CMK (cell line): ENCODE measurements at regions not wholly inside any gene's neighbourhood (a gene's known extent, or its start where the extent isn't known, plus 50 kb on each side); places are given as distances from the start of the nearest gene placed in this dataset.
"Not testable (repeated sequence)": the region's sequence is repeated elsewhere in the genome, so short reads cannot be mapped to it uniquely, and the experiment has no call there.

Experiments
- DNase-seq: peaks from one replicate; pipeline ENCODE4 v3.0.0-alpha.2; 2010; ENCODE audit warnings: low read depth

- DNase-seq: no peak
These were observed 446.3 kb downstream of the PREX1 start for GRCh38 chr20:48381353-48382120.

- no peak for DNase-seq
These were observed 447.1 kb downstream of the PREX1 start for GRCh38 chr20:48380661-48381060.

- no peak for DNase-seq
These were observed 448.7 kb downstream of the PREX1 start for GRCh38 chr20:48378976-48379675.

GRCh38 chr20:48377940-48378339 lies 449.9 kb downstream of the PREX1 start:
- DNase-seq: no peak

DNA sequence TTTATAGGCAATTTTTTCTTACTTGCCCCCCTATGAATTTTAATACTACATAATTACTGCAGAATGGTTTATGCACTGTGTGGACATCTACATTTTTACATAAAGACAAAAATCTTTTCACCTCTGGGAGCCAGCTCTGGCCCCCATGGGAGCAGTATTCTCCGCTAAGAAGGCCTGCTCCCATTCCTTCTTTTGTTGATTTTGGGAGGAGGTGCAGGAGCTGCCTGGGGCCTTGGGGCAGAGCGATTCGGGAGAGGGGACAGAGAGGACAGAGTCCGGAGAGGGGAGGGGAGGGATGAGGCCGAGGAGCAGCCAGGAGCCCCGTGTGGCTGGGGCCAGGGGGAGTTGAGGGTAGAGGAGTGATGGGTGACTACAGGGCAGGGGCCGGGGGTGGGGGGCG lies 452.0 kb downstream of the PREX1 start:
- DNase-seq: no peak

- DNase-seq: no peak
These were observed 452.7 kb downstream of the PREX1 start for GRCh38 chr20:48374991-48375595.

- not testable (repeated sequence) for DNase-seq
These were observed 453.5 kb downstream of the PREX1 start for GRCh38 chr20:48374031-48374907.

- DNase-seq: no peak
These were observed 454.3 kb downstream of the PREX1 start for GRCh38 chr20:48373555-48373934.

DNA sequence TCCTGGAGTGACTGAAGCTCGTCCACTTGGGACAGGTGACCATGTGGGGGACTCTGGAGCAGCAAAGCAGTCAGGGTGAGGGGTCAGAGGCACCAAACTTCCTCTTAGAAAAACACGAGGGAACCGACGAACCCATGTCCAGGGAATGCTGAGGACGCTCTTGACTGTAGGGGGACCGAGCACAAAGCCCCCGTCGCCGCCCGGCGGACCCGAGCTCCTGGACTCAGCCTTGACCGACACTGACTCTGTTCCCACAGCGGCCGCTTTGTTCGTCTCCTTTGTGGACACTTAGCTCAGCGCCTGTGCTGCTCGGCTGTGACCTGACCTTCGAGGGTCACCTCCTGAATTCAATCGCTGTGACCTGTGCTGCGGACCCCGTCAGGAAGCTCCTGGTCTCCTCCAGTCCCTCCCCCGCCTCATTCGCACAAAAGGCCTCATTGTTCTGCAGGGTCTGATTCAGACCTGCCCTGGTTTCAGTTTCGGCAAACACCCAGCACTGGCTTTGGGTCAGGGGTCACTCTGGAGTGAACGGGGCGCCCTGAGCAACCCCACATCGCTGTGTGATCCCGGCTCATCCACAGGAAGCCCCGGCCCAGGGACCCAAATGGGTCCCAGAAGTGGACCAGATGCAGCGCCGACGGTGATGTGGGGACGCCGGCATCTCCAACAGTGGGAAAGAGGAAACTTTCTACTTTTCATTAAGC lies 454.8 kb downstream of the PREX1 start:
- not testable (repeated sequence) for DNase-seq

DNA sequence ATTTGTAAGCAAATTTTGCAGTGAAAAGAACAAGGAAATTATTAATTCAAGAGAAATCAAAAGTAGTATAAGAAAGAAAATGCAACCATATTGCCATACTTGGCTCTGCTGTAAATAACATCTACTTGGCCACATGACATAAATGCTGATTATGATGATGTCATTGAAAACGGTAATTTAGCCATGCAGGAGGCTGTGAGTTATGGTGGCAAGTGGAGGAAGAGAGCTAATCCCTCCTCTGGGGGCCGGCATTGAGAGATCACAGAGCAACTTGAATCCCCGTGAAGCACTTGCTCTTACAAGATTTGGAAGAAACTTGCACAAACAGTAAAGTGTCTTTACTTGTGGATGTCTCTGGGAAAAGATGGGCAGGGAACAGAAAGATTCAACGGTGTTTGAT lies 456.6 kb downstream of the PREX1 start:
- DNase-seq: no peak

DNA sequence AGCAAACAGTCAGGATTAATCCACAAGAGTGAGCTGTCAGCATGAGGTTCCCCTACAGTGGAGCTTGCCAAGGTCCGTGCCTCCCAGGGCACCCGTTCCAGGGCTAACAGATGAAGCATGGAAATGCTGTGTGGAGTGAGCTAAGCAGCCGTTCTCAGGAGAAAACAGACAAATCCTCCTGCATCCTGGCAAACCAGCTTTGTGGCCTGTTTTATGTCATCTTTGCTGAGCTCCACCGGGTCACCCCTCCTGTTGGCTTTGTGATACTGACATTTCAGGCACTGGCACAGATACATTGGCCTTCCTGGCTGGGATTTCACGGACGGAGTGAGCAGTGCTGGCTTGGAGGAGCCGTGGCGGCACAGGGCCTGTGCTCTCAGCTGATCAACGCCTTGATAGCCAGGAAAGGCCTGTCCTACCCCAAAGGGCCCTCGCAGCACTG lies 459.2 kb downstream of the PREX1 start:
- DNase-seq: not testable (repeated sequence)

- not testable (repeated sequence) for DNase-seq
These were observed 460.0 kb downstream of the PREX1 start for GRCh38 chr20:48367541-48368358.

GRCh38 chr20:48366230-48366629 lies 461.6 kb downstream of the PREX1 start:
- no peak for DNase-seq

- DNase-seq: no peak
These were observed 462.9 kb downstream of the PREX1 start for GRCh38 chr20:48364688-48365421.

DNA sequence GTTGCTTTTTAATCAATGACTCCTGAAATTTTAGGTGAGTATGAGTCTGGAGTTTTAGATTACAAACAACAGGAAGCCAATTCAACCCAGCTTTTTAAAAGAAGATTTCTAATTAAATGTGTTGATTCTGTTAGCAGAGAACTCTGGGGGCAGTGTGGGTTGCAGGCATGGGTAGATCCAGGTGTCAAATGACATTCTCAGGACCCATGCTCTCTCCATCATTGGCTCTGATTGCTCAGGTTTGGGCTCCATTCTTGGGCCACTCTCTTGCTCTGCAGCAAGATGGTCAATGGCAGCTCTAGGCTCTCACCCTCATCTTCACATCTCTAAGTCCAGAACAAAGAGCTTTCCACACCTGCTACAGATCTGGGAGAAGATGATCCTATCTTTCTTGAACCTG lies 463.7 kb downstream of the PREX1 start:
- no peak for DNase-seq

GRCh38 chr20:48360342-48360975 lies 467.3 kb downstream of the PREX1 start:
- DNase-seq: no peak

DNA sequence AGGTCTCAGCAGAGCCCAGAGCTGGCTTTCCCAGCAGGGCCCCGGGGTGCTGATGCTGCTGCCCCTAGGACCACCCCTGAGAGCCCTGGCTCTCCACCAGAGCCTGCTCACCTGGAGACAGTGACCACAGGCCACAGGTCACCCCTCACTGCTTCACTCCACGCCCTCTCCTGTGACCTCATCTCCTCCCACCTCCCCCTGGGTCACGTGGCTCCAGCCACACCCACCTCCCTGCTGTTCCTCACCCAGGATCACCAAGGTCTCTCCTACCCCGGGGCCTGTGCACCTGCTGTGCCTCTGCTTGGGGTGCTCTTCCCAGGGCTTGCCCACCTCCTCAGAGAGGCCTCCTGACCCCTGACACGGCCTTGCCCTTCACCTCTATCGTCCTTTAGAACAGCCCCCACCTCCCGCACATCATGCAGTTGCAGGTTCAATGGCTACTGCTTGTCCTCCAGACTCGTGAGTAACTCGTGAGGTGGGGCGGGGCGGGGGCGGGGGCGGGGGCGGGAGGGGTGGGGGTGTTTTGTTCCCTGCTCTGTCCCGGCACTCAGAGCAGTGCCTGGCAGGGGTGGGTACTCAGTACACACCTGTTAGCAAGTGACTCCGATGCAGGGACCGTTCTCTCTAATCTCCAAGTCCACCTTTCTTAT lies 468.0 kb downstream of the PREX1 start:
- no peak for DNase-seq

GRCh38 chr20:48359055-48359390 lies 468.8 kb downstream of the PREX1 start:
- DNase-seq: not testable (repeated sequence)
